WERI-Rb-1 (cell line): ENCODE measurements at regions not wholly inside any gene's neighbourhood (a gene's known extent, or its start where the extent isn't known, plus 50 kb on each side); places are given as distances from the start of the nearest gene placed in this dataset.

ENCODE experiments used
- DNase-seq: peaks from one replicate; pipeline ENCODE4 v3.0.0-alpha.2; 2020
- H3K27ac ChIP-seq: fragments of 250-450 bp; sonication (Bioruptor Pico); 2 replicates; pipeline ENCODE4 v1.5.1; 2020; ENCODE audit warnings: mild to moderate bottlenecking, moderate library complexity
- H3K27me3 ChIP-seq: fragments of 250-450 bp; sonication (Bioruptor Pico); 2 replicates; pipeline ENCODE4 v1.5.1; 2021; ENCODE audit warnings: mild to moderate bottlenecking, low read depth, moderate library complexity; ENCODE audit not compliant: insufficient read depth, severe bottlenecking
- H3K36me3 ChIP-seq: fragments of 250-450 bp; sonication (Bioruptor Pico); 2 replicates; pipeline ENCODE4 v1.5.1; 2020; ENCODE audit warnings: mild to moderate bottlenecking, moderate library complexity
- H3K4me3 ChIP-seq: 2 replicates; pipeline ENCODE4 v1.5.1; 2011; ENCODE audit warnings: low read depth, mild to moderate bottlenecking, control low read depth, low read length
- H3K9me3 ChIP-seq: fragments of 250-450 bp; sonication (Bioruptor Pico); 2 replicates; pipeline ENCODE4 v1.5.1; 2021; ENCODE audit warnings: mild to moderate bottlenecking, moderate library complexity; ENCODE audit not compliant: severe bottlenecking
- CTCF ChIP-seq: IDR thresholded peaks from 2 replicates; pipeline ENCODE4 v1.5.1; 2011; ENCODE audit warnings: low read depth, mild to moderate bottlenecking, control low read depth, inconsistent platforms, low read length

DNA sequence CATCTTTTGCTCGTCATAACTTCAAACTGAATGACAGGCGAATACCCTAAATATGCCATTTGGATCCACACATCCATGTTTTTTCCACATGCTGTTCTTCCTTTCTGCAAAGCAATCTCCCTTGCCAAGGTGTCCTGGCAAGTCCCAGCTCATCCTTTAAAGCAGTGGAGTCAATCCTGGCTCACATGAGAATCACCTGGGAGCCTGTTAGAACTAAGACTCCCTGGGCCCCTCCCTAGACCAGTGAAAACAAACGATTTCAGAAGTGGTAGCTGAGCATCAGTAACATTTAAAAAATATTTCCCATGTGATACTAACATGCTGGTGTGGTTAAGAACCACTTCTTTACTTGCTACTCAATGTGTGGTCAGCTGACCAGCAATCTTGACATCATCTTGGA is 50.6 kb upstream of the PARD3B start:
- no peak for DNase-seq
- TF ChIP-seq CTCF = no peak
- no peak overlapping the region for H3K27ac ChIP-seq
- no peak overlapping the region for H3K4me3 ChIP-seq
- no peaks in the 10 kb centered on the region for H3K9me3 ChIP-seq
- no peaks in the 10 kb centered on the region for H3K27me3 ChIP-seq
- H3K36me3 ChIP-seq = no peaks in the 10 kb centered on the region

GRCh38 chr2:204495381-204495780 is 49.9 kb upstream of the PARD3B start:
- TF ChIP-seq CTCF = no peak
- Histone ChIP-seq H3K27ac (no peak overlapping the region), H3K4me3 (no peak overlapping the region), H3K9me3 (no peaks in the 10 kb centered on the region), H3K27me3 (no peaks in the 10 kb centered on the region), H3K36me3 (no peaks in the 10 kb centered on the region)
- no peak for DNase-seq
